HepG2 (cell line): ENCODE measurements at regions not wholly inside any gene's neighbourhood (a gene's known extent, or its start where the extent isn't known, plus 50 kb on each side); places are given as distances from the start of the nearest gene placed in this dataset.

Source experiments
- ATAC-seq: fragments of 200-7000 bp; cut with Tn5 transposase; 3 replicates; pipeline ENCODE4 v1.9.1; 2020; ENCODE audit warnings: mild to moderate bottlenecking, moderate library complexity
- BruUV-seq: library from RNA; stranded (reverse); fragments of 400-500 nt; replicated peaks from 2 replicates; lab custom pipeline; 2021; lab: Mats Ljungman, UMichigan
- CTCF ChIA-PET: fragments of 300-600 bp; formaldehyde crosslinking; extraction: SDS; loops from one replicate; lab custom pipeline; 2021; ENCODE audit warnings: low total read pairs, inconsistent platforms, low intra/inter-chr PET ratio; lab: Yijun Ruan, JAX
- POLR2A ChIA-PET: fragments of 350-600 bp; sonication (Branson Sonifier 250); formaldehyde crosslinking; loops from one replicate; lab custom pipeline; 2020; ENCODE audit warnings: antibody characterized with exemption, inconsistent platforms; lab: Yijun Ruan, JAX
- DNase-seq: peaks from one replicate; pipeline ENCODE4 v3.0.0-alpha.2; 2015; ENCODE audit warnings: low spot score
- FAIRE-seq: peaks from 3 replicates; lab custom pipeline; 2011; peaks lifted over from hg19 to GRCh38; lab: Jason Lieb, UNC
- H2AFZ ChIP-seq: one replicate; pipeline ENCODE4 v1.6.1; 2011; ENCODE audit warnings: low read length, inconsistent platforms
- H3K27ac ChIP-seq: fragments of 300-600 bp; 3 replicates; pipeline ENCODE4 v1.8.0; 2011; ENCODE audit warnings: mixed run types, mild to moderate bottlenecking, mixed read lengths, low read length, inconsistent platforms; ENCODE audit not compliant: insufficient read depth; ENCODE audit errors: extremely low read length
- H3K27me3 ChIP-seq, 2 experiments: fragments of 200-600 bp in 1 of 2; 2 replicates in 1 of 2; 3 replicates in 1 of 2; pipeline versions ENCODE4 v1.6.0 to v1.8.0; 2011; ENCODE audit warnings: low read length in 2 of 2, mild to moderate bottlenecking in 2 of 2, moderate library complexity in 2 of 2, inconsistent platforms in 1 of 2; ENCODE audit not compliant: insufficient read depth in 2 of 2, control insufficient read depth in 1 of 2
- H3K36me3 ChIP-seq, 2 experiments: fragments of 200-600 bp in 1 of 2; replicated peaks in 1 of 2; 2 replicates in 1 of 2; 3 replicates in 1 of 2; pipeline versions ENCODE4 v1.5.1 to v1.8.0; 2011; ENCODE audit warnings: low read length in 2 of 2, inconsistent platforms in 1 of 2; ENCODE audit not compliant: insufficient read depth in 2 of 2, control insufficient read depth in 1 of 2
- H3K4me1 ChIP-seq: 2 replicates; pipeline ENCODE4 v1.5.1; 2012; ENCODE audit warnings: low read length, inconsistent platforms; ENCODE audit not compliant: insufficient read depth
- H3K4me2 ChIP-seq: 2 replicates; pipeline ENCODE4 v1.6.0; 2011; ENCODE audit warnings: low read depth, low read length, inconsistent platforms
- H3K4me3 ChIP-seq, 3 experiments: fragments of 200-600 bp in 1 of 3; sonication (generic), shearing (Covaris generic) in 1 of 3; replicated peaks in 1 of 3; 2 replicates each; pipeline ENCODE4 v1.5.1; 2011 to 2016; ENCODE audit warnings: low read length in 3 of 3, inconsistent platforms in 2 of 3, low read depth in 2 of 3, mild to moderate bottlenecking in 2 of 3, control low read depth in 1 of 3, mixed read lengths in 1 of 3; ENCODE audit not compliant: insufficient read depth in 1 of 3
- H3K79me2 ChIP-seq: one replicate; pipeline ENCODE4 v1.6.1; 2011; ENCODE audit warnings: low read length, inconsistent platforms; ENCODE audit not compliant: insufficient read depth
- H3K9ac ChIP-seq: 2 replicates; pipeline ENCODE4 v1.6.0; 2011; ENCODE audit warnings: mild to moderate bottlenecking, low read depth, low read length, inconsistent platforms; ENCODE audit not compliant: insufficient read depth
- H3K9me3 ChIP-seq: 2 replicates; pipeline ENCODE4 v1.5.1; 2012; ENCODE audit warnings: mild to moderate bottlenecking, low read length
- H4K20me1 ChIP-seq: 2 replicates; pipeline ENCODE4 v1.6.0; 2011; ENCODE audit warnings: inconsistent platforms, mild to moderate bottlenecking, low read length, moderate library complexity; ENCODE audit not compliant: insufficient read depth
- ASH2L ChIP-seq: fragments of 300-600, 200-600 bp; sonication (generic); IDR thresholded peaks from 2 replicates; pipeline ENCODE4 v1.7.0; 2017; ENCODE audit warnings: low read depth, mild to moderate bottlenecking, moderate library complexity, mixed read lengths, low read length; ENCODE audit not compliant: insufficient read length
- BRCA1 ChIP-seq: sonication (generic); formaldehyde crosslinking; IDR thresholded peaks from 2 replicates; pipeline ENCODE4 v1.4.0; 2020; ENCODE audit warnings: missing genetic modification reagents
- MATR3 ChIP-seq: sonication (generic); formaldehyde crosslinking; IDR thresholded peaks from 2 replicates; pipeline ENCODE4 v1.4.0; 2020; ENCODE audit warnings: missing genetic modification reagents
- SMAD3 ChIP-seq: sonication (generic); formaldehyde crosslinking; IDR thresholded peaks from 2 replicates; pipeline ENCODE4 v1.4.0; 2020; ENCODE audit warnings: missing genetic modification reagents
- SMARCE1 ChIP-seq: fragments of 450-650 bp; IDR thresholded peaks from 2 replicates; pipeline ENCODE4 v1.6.1; 2017; ENCODE audit warnings: borderline replicate concordance
- ZBTB7A ChIP-seq: sonication (generic); formaldehyde crosslinking; IDR thresholded peaks from 2 replicates; pipeline ENCODE4 v1.8.0; 2022; ENCODE audit warnings: mild to moderate bottlenecking, missing genetic modification reagents
- ZNF337 ChIP-seq: sonication (generic); formaldehyde crosslinking; IDR thresholded peaks from 2 replicates; pipeline ENCODE4 v1.5.1; 2020; ENCODE audit warnings: missing genetic modification reagents, low read depth, mild to moderate bottlenecking, borderline replicate concordance
- ZNF850 ChIP-seq: sonication (generic); formaldehyde crosslinking; conservative IDR thresholded peaks from 2 replicates; pipeline ENCODE4 v1.9.0; 2021; ENCODE audit warnings: mild to moderate bottlenecking, missing genetic modification reagents
- ZNF878 ChIP-seq: sonication (generic); formaldehyde crosslinking; IDR thresholded peaks from 2 replicates; pipeline ENCODE4 v1.8.1; 2023; ENCODE audit warnings: mild to moderate bottlenecking, missing genetic modification reagents, moderate library complexity
- ZNF891 ChIP-seq: sonication (generic); formaldehyde crosslinking; IDR thresholded peaks from 2 replicates; pipeline ENCODE4 v1.5.0; 2020; ENCODE audit warnings: mild to moderate bottlenecking, missing genetic modification reagents
- WGBS: methylation state at CpG from one replicate; pipeline ENCODE4 v1.1.6; 2017; ENCODE audit warnings: low lambda C conversion rate; 5-methylcytosine and 5-hydroxymethylcytosine counted together
- in situ Hi-C: cut with HindIII; loops from 2 replicates; pipeline ENCODE4 v1.10.0; 2017; ENCODE audit warnings: low pct_unique_long_range_greater_than_20kb; ENCODE audit not compliant: extremely low pct_ligation_motif_present
- intact Hi-C: fragments of 100-400 bp; cut with micrococcal nuclease; formaldehyde crosslinking; loops from one replicate; pipeline ENCODE4 v1.10.0; 2022; ENCODE audit not compliant: unreplicated experiment
- TF ChIP-seq, protein P1 (sequence below): sonication (generic); formaldehyde crosslinking; conservative IDR thresholded peaks from 2 replicates; pipeline ENCODE4 v1.4.0; 2020; ENCODE audit warnings: missing genetic modification reagents
- TF ChIP-seq, protein P2 (sequence below): IDR thresholded peaks from 2 replicates; pipeline ENCODE4 v1.6.1; 2012; ENCODE audit warnings: low read depth, low read length, improper control_type of control experiment

DNA sequence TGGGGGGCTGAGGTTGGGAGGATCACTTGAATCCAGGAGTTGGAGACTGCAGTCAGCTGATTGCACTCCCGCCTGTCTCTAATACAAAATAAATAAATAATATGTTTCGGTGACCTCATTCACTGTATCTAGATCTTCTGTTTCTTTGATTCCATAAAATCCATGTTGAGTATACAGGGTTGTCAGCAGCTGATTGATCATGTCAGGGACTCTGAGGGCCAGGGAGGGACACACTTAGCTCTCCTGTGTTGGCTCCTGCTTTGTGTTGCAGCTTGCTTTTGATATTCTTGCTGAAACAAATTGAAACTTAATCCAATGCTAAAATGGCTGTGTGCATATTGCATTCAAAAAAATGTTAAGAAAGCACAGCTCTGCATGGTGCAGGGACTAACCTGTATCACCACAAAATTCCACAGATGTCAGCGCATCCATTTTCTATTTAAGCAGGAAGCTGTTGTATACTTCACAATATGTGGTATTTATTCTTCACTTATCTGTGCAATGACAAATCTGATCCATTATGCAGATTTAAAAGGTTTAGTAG is 454.5 kb downstream of the CDH11 start:
- CTCF ChIA-PET: no interaction called here

More for the DNA sequence above, 454.5 kb downstream of the CDH11 start:
- in situ Hi-C loops (no loop called here), intact Hi-C loops (no loop called here)
- Histone ChIP-seq H3K9me3 (peaks cover 72% of the 10 kb centered on the region), H4K20me1 (no peaks in the 10 kb centered on the region), H3K79me2 (no peaks in the 10 kb centered on the region), H2AFZ (no peak overlapping the region), H3K27me3 (no peaks in the 10 kb centered on the region), H3K4me2 (no peak overlapping the region), H3K27ac (no peak overlapping the region), H3K4me3 (no peak overlapping the region), H3K36me3 (no peaks in the 10 kb centered on the region), H3K4me1 (no peaks in the 10 kb centered on the region), H3K9ac (no peak overlapping the region)
- no TSS peak for BruUV-seq
- POLR2A ChIA-PET: no interaction called here
- TF ChIP-seq, protein P1, sequence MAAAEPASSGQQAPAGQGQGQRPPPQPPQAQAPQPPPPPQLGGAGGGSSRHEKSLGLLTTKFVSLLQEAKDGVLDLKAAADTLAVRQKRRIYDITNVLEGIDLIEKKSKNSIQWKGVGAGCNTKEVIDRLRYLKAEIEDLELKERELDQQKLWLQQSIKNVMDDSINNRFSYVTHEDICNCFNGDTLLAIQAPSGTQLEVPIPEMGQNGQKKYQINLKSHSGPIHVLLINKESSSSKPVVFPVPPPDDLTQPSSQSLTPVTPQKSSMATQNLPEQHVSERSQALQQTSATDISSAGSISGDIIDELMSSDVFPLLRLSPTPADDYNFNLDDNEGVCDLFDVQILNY (CRISPR knock-in tag): no peak
- TF ChIP-seq ZBTB7A (CRISPR knock-in tag): no peak
- no peak for TF ChIP-seq ZNF850 (CRISPR knock-in tag)
- TF ChIP-seq ZNF891 (CRISPR knock-in tag): no peak
- TF ChIP-seq ASH2L: no peak
- no peak for TF ChIP-seq BRCA1
- TF ChIP-seq MATR3 (CRISPR knock-in tag): no peak
- TF ChIP-seq, protein P2, sequence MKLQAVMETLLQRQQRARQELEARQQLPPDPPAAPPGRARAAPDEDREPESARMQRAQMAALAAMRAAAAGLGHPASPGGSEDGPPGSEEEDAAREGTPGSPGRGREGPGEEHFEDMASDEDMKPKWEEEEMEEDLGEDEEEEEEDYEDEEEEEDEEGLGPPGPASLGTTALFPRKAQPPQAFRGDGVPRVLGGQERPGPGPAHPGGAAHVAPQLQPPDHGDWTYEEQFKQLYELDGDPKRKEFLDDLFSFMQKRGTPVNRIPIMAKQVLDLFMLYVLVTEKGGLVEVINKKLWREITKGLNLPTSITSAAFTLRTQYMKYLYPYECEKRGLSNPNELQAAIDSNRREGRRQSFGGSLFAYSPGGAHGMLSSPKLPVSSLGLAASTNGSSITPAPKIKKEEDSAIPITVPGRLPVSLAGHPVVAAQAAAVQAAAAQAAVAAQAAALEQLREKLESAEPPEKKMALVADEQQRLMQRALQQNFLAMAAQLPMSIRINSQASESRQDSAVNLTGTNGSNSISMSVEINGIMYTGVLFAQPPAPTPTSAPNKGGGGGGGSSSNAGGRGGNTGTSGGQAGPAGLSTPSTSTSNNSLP: no peak
- no peak for TF ChIP-seq SMARCE1
- no peak for TF ChIP-seq ZNF337 (CRISPR knock-in tag)
- TF ChIP-seq SMAD3: no peak
- TF ChIP-seq ZNF878 (CRISPR knock-in tag): no peak
- no peak for ATAC-seq
- no peak for FAIRE-seq
- DNase-seq: no peak
- whole genome bisulfite sequencing: 72% methylated on average over 3 of the region's 3 CpGs
